ENCODE measurements at regions not wholly inside any gene's neighbourhood (a gene's known extent, or its start where the extent isn't known, plus 50 kb on each side); places are given as distances from the start of the nearest gene placed in this dataset.

DNA sequence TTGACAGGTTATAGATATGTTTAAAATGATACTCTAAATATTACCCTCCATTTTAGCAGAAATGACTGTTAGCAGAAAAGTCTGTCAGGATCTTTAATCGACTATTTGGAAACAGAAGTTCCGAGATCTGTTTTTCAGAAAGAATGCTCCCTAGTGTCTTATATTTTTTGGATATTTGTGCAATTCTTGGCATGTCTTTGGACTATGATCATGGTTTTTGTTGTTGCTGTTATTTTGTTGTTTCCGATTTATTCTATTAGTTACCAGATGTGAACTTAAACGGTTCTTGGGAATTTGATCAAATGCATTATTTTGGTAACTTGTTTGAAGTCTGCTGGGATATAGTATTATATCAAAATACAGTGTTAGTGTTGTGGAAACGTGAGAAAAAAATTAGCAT lies 106.4 kb upstream of the CEP162 start:
- TF ChIP-seq CTCF (conservative IDR thresholded peaks at IDR 0.05; ENCODE audit: low read depth, low read length), result no peak
- DNase-seq (ENCODE audit: low read depth), result no peak
- no peak overlapping the region for H3K4me3 ChIP-seq (ENCODE audit: low read depth, low read length)

- no peak overlapping the region for H3K4me3 ChIP-seq (ENCODE audit: low read depth, low read length)
- TF ChIP-seq CTCF (conservative IDR thresholded peaks at IDR 0.05; ENCODE audit: low read depth, low read length), result no peak
- peak; percentile 18 for DNase-seq (ENCODE audit: low read depth)
These were observed 104.9 kb upstream of the CEP162 start for GRCh38 chr6:84332139-84333034.

GRCh38 chr6:84330325-84330724 lies 102.9 kb upstream of the CEP162 start:
- no peak overlapping the region for H3K4me3 ChIP-seq (ENCODE audit: low read depth, low read length)
- TF ChIP-seq CTCF (conservative IDR thresholded peaks at IDR 0.05; ENCODE audit: low read depth, low read length), result no peak
- no peak for DNase-seq (ENCODE audit: low read depth)

DNA sequence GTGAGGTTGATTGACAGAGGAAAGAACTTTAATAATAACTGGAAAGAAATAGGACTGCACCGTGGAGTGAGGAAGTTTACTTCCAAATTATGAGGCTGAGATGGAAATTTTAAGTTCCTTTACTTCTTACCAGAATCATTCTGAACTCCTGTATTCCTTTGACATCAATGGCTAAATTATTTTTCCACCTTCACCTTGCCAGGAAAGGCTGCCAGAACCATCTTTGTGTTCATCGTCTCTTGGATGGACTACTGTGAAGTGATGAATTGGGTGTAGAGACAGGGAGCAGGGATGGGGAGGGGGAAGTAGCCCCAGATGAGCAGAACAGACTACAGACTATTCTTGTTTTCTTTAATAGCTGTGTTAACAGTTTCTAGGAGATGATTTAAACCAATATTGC lies 102.1 kb upstream of the CEP162 start:
- H3K4me3 ChIP-seq (ENCODE audit: low read depth, low read length), result no peak overlapping the region
- DNase-seq (ENCODE audit: low read depth), result no peak
- TF ChIP-seq CTCF (conservative IDR thresholded peaks at IDR 0.05; ENCODE audit: low read depth, low read length), result no peak

GRCh38 chr6:84329077-84329476 lies 101.6 kb upstream of the CEP162 start:
- no peak overlapping the region for H3K4me3 ChIP-seq (ENCODE audit: low read depth, low read length)

GRCh38 chr6:84317463-84317862 lies 90.0 kb upstream of the CEP162 start:
- DNase-seq (ENCODE audit: low read depth), result no peak
- no peak for TF ChIP-seq CTCF (conservative IDR thresholded peaks at IDR 0.05; ENCODE audit: low read depth, low read length)
- H3K4me3 ChIP-seq (ENCODE audit: low read depth, low read length), result no peak overlapping the region

More at GRCh38 chr6:84329077-84329476, 101.6 kb upstream of the CEP162 start:
- TF ChIP-seq CTCF (conservative IDR thresholded peaks at IDR 0.05; ENCODE audit: low read depth, low read length), result no peak
- DNase-seq (ENCODE audit: low read depth), result no peak

- no peak overlapping the region for H3K4me3 ChIP-seq (ENCODE audit: low read depth, low read length)
- peak; percentile 23 for DNase-seq (ENCODE audit: low read depth)
- TF ChIP-seq CTCF (conservative IDR thresholded peaks at IDR 0.05; ENCODE audit: low read depth, low read length), result no peak
These were observed 87.0 kb upstream of the CEP162 start for GRCh38 chr6:84314377-84314898.
